Glomerular visceral epithelial cell (primary cell): ENCODE measurements at regions not wholly inside any gene's neighbourhood (a gene's known extent, or its start where the extent isn't known, plus 50 kb on each side); places are given as distances from the start of the nearest gene placed in this dataset.

Experiments used
- DNase-seq: peaks from one replicate; pipeline ENCODE4 v3.0.0-alpha.2; 2016; ENCODE audit errors: extremely low spot score

- DNase-seq: no peak
Measured at GRCh38 chr13:22053053-22053452, 382.2 kb downstream of the FGF9 start.

GRCh38 chr13:22055259-22055658 lies 384.4 kb downstream of the FGF9 start:
- no peak for DNase-seq

DNA sequence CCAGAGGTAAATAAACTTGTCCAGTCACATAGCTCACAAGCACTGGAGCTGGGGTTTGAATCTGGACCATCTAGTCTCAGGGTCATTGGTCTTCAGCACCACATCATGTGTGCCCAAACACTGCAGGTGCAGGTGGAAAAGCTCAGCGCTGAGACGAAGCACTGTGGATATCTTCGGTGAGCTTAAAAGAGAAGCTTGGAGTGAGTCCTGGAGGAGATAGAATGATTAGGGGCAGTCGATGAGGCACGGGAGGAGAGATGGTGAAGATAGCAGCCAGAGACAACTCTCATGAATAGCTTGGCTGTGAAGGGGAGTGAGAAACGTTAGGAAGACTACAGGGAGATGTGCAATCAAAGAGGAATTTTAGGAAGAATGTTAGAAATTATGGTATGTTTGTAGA lies 389.3 kb downstream of the FGF9 start:
- DNase-seq: no peak

DNA sequence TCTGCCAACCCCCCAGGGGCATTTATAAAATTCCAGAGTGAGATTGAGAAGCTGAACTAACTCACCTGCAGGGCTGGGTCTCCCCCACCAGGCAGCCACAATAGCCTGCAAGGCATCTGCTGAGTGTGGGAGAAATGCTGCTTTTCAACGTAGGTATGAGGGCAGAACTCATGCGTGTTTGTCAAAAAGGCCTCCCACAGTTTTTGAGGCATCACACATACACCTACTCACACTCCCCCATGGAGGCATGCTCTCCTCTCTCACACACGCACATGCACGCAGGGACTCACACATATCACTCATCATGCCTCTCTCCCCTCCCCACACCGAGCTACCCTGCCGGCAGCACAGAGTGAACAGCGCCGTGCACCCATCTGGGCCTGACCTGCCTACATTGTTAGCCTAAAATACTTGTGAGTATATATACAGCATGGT lies 390.5 kb downstream of the FGF9 start:
- no peak for DNase-seq

- DNase-seq: no peak
Measured at GRCh38 chr13:22061806-22062391, 391.0 kb downstream of the FGF9 start.

DNA sequence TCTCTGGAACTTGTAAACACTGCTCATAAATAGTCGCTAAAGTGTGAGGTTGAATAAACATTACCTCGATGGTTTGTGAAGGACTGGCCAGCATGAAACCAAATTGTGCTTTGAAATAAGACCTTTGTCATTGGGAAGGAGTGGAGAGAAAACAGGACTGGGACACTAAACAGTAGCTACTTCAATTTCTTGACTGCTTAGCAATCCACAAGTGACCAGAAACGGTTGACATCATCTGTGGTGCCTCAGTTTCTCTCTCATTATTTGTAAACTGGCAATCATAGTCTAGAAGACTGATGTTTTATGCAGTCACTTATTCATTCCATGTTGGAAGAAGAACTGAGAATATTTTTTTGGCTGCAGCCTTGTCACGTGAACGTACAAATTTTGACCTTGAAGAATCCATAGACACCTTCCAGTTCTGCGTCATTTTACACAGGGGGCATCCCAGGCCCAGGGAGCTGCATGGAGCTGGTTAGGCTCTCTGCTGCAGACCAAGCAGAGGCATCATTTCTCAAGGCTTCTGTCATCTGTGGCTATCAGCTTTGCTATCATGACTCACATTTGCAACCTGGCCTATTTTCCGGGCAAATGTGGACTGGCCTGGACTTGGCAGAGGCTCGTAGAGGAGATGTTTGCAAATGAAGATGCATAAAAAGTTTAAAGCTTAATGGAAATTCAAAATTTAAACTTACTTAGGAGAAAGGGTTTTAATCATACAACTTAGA lies 391.8 kb downstream of the FGF9 start:
- no peak for DNase-seq

- DNase-seq: no peak
Measured at GRCh38 chr13:22063416-22064124, 392.7 kb downstream of the FGF9 start.

GRCh38 chr13:22064854-22065620 lies 394.2 kb downstream of the FGF9 start:
- no peak for DNase-seq

GRCh38 chr13:22073718-22074117 lies 402.8 kb downstream of the FGF9 start:
- no peak for DNase-seq

GRCh38 chr13:22074403-22074802 lies 403.5 kb downstream of the FGF9 start:
- DNase-seq: no peak

- DNase-seq: no peak
Measured at GRCh38 chr13:22076658-22077057, 405.8 kb downstream of the FGF9 start.

GRCh38 chr13:22077205-22077683 lies 406.4 kb downstream of the FGF9 start:
- no peak for DNase-seq

- DNase-seq: no peak
Measured at GRCh38 chr13:22077764-22078163, 406.9 kb downstream of the FGF9 start.

DNA sequence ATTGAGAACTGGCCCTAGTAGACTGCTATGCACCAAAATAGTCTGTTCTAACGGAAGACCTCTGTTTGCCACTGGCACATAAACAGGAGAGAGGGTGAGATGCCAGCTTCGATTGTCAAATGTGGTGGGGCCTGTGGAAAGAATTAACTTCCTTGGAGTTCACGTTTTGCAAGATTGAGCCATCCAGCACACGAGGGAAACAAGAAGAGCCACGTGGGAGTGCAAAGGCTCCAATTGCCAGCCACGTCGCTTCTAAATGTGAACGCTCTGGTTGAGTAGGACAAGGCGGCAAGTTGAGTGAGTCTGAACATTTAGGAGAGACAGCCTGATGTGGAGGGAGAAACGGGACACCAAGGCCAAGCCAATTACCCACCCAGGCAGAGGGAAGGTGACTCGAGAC lies 409.1 kb downstream of the FGF9 start:
- no peak for DNase-seq

DNA sequence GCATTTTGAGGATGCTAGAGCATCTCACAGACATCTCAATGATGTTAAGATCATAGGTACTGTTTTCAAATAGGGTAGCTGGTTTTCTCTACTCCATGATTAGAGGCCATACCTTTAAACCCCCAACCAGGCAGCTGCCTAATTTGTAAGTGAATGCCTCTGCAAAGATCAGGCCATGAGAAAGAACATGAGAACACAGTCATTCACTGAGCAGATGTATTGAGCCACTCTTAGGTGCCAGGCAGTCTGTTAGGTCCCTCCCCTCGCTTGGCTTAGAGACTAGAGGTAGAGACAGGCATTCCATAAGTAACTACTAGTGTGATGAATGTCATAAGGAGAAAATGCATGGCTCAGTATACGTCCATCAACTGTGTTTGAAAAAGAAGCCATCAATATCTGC lies 410.0 kb downstream of the FGF9 start:
- no peak for DNase-seq

DNA sequence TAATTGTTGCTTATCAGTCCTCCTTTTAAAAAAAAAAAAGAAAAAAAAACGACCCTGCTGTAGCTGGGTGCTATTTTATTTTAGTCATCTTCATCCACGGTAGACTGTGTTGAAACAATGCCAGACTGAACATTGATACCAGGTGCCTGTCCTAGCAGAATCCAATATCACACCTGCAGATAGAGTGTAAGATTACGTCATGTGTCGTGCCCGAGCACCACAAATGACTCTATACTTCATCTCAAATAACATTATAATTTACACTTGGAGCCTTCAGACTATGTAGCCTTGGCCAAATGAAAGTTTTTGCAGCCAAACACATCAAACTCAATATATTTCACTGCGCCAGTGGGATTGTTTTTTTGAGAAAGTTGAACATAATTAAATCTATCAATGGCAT lies 410.6 kb downstream of the FGF9 start:
- no peak for DNase-seq

DNA sequence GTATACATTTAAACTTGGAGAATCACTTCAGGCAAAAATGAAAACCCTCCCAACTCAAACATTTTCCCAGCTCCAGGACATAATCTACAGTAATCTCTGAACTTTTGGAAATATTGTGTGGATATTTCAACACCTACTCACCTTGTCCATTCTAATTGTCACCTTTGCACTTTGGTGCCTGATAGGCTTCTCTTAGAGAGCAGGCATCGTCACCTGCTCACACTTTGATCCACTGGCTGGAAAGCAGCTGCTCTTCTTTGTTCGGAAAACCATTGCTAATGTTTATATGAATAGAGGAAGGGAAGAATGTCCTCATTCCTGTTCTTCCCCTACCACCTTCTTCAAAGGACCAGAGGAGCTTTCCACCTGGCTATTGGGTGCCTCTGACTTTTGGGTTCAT lies 411.2 kb downstream of the FGF9 start:
- DNase-seq: no peak

- no peak for DNase-seq
Measured at GRCh38 chr13:22082437-22083100, 411.7 kb downstream of the FGF9 start.

- DNase-seq: no peak
Measured at GRCh38 chr13:22085001-22085400, 414.1 kb downstream of the FGF9 start.

DNA sequence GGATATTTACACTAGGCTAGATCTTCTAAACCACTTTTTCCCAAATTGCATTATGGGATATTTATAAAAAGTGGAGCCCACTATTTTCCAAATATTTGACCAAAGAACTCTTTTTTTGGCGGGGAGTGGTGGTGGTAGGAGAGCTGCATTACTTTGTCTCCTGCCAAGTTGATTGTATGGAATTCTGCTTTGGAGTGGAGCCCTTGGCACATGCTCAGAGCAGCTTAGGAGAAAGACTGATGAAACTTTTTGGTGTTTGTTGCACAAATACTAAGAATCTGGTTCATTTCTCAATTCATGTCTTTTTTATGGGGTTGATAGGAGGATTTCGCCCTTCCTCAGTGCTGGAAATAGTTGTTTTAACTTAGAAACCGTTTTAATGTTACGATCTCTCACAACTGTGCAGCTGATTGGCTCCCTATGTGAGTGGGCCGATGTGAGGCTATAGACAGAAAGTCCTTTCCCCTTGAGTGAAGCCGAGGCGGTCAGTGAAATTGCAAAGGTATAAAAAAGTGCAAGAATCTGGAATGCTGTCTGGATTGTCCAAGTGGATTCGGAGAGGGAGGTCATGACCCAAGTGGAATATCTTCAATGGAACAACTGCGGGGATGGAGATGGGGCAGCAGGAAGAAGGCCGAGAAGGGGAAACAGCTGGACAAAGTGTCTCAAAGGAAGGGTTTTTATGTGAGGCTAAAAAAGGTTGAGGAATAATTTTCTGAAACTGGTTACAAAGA lies 415.9 kb downstream of the FGF9 start:
- no peak for DNase-seq

DNA sequence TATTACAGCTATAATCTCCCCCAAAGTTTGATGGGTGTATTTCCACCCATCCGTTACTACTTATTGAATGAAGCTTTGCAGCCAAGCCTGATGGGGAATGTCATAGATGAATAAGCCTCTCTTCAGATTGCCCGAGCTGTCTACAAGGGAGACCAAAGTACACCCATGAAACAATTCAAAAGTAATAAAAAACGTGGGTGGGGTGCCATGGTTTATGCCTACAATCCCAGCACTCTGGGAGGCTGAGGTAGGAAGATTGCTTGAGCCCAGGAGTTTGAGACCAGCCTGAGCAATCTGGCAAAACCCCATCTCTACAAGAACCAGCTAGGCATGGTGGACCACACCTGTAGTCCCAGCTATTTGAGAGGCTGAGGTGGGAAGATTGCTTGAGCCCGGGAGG lies 419.2 kb downstream of the FGF9 start:
- no peak for DNase-seq
